ENCODE measurements at regions not wholly inside any gene's neighbourhood (a gene's known extent, or its start where the extent isn't known, plus 50 kb on each side); places are given as distances from the start of the nearest gene placed in this dataset.

- DNase-seq: no peak
Measured at GRCh38 chr2:78873526-78873925, 152.0 kb upstream of the REG3G start.

- no peak for DNase-seq
Measured at GRCh38 chr2:78876316-78876688, 149.2 kb upstream of the REG3G start.

GRCh38 chr2:78887446-78887845 lies 138.1 kb upstream of the REG3G start:
- no peak for DNase-seq

- DNase-seq: no peak
Measured at GRCh38 chr2:78890935-78891334, 134.6 kb upstream of the REG3G start.

GRCh38 chr2:78892295-78892694 lies 133.2 kb upstream of the REG3G start:
- no peak for DNase-seq

GRCh38 chr2:78895022-78895421 lies 130.5 kb upstream of the REG3G start:
- DNase-seq: no peak

GRCh38 chr2:78896536-78896935 lies 129.0 kb upstream of the REG3G start:
- DNase-seq: no peak

- DNase-seq: no peak
Measured at GRCh38 chr2:78907089-78907488, 118.4 kb upstream of the REG3G start.

- no peak for DNase-seq
Measured at GRCh38 chr2:78908973-78909372, 116.5 kb upstream of the REG3G start.

GRCh38 chr2:78910376-78910775 lies 115.1 kb upstream of the REG3G start:
- peak; percentile 4 for DNase-seq

GRCh38 chr2:78913257-78913656 lies 112.2 kb upstream of the REG3G start:
- no peak for DNase-seq

GRCh38 chr2:78925258-78925657 lies 100.2 kb upstream of the REG3G start:
- DNase-seq: no peak

GRCh38 chr2:78928502-78928901 lies 97.0 kb upstream of the REG3G start:
- no peak for DNase-seq

GRCh38 chr2:78940998-78941397 lies 84.5 kb upstream of the REG3G start:
- no peak for DNase-seq

GRCh38 chr2:78941751-78942150 lies 83.8 kb upstream of the REG3G start:
- no peak for DNase-seq

- DNase-seq: no peak
Measured at GRCh38 chr2:78963881-78964280, 61.6 kb upstream of the REG3G start.

GRCh38 chr2:78967294-78967693 lies 58.2 kb upstream of the REG3G start:
- no peak for DNase-seq

GRCh38 chr2:78973630-78974029 lies 51.9 kb upstream of the REG3G start:
- DNase-seq: no peak

All from NCI-H748 treated with DMSO at 0.1 percent for 48 hours (cell line).